GM21576 (cell line): ENCODE measurements at regions not wholly inside any gene's neighbourhood (a gene's known extent, or its start where the extent isn't known, plus 50 kb on each side); places are given as distances from the start of the nearest gene placed in this dataset.

ENCODE experiments used
- ATAC-seq: cut with Tn5 transposase; IDR thresholded peaks from one replicate; pipeline ENCODE4 v1.9.1; 2021; ENCODE audit warnings: mild to moderate bottlenecking, moderate library complexity; ENCODE audit not compliant: unreplicated experiment

- ATAC-seq, result no peak
Measured at GRCh38 chr17:79330229-79330628, 255.6 kb downstream of the ENGASE start.

- ATAC-seq, result no peak
Measured at GRCh38 chr17:79326814-79327213, 252.2 kb downstream of the ENGASE start.

GRCh38 chr17:79325709-79326430 is 251.2 kb downstream of the ENGASE start:
- no peak for ATAC-seq

GRCh38 chr17:79324194-79324593 is 249.6 kb downstream of the ENGASE start:
- ATAC-seq, result no peak

GRCh38 chr17:79323566-79323965 is 248.9 kb downstream of the ENGASE start:
- no peak for ATAC-seq

- ATAC-seq, result no peak
Measured at GRCh38 chr17:79322211-79323123, 247.8 kb downstream of the ENGASE start.

GRCh38 chr17:79320331-79320730 is 245.7 kb downstream of the ENGASE start:
- no peak for ATAC-seq

GRCh38 chr17:79317916-79318315 is 243.3 kb downstream of the ENGASE start:
- ATAC-seq, result no peak

- ATAC-seq, result no peak
Measured at GRCh38 chr17:79316805-79317204, 242.2 kb downstream of the ENGASE start.

- ATAC-seq, result no peak
Measured at GRCh38 chr17:79315358-79316105, 240.9 kb downstream of the ENGASE start.

GRCh38 chr17:79314617-79315357 is 240.2 kb downstream of the ENGASE start:
- ATAC-seq, result no peak

GRCh38 chr17:79311373-79311772 is 236.7 kb downstream of the ENGASE start:
- ATAC-seq, result no peak

- no peak for ATAC-seq
Measured at GRCh38 chr17:79306424-79307318, 232.0 kb downstream of the ENGASE start.

- no peak for ATAC-seq
Measured at GRCh38 chr17:79305768-79306423, 231.3 kb downstream of the ENGASE start.

- no peak for ATAC-seq
Measured at GRCh38 chr17:79305376-79305767, 230.7 kb downstream of the ENGASE start.

GRCh38 chr17:79304884-79305283 is 230.3 kb downstream of the ENGASE start:
- ATAC-seq, result no peak

- ATAC-seq, result no peak
Measured at GRCh38 chr17:79303641-79304205, 229.1 kb downstream of the ENGASE start.

GRCh38 chr17:79301469-79301868 is 226.8 kb downstream of the ENGASE start:
- no peak for ATAC-seq

GRCh38 chr17:79299349-79299748 is 224.7 kb downstream of the ENGASE start:
- no peak for ATAC-seq
